SHP77 (cell line): ENCODE measurements at regions not wholly inside any gene's neighbourhood (a gene's known extent, or its start where the extent isn't known, plus 50 kb on each side); places are given as distances from the start of the nearest gene placed in this dataset.

ENCODE experiments used
- DNase-seq, 2 experiments: peaks; one replicate each; lab custom pipeline; 2025; lab: John Stamatoyannopoulos, UW

DNA sequence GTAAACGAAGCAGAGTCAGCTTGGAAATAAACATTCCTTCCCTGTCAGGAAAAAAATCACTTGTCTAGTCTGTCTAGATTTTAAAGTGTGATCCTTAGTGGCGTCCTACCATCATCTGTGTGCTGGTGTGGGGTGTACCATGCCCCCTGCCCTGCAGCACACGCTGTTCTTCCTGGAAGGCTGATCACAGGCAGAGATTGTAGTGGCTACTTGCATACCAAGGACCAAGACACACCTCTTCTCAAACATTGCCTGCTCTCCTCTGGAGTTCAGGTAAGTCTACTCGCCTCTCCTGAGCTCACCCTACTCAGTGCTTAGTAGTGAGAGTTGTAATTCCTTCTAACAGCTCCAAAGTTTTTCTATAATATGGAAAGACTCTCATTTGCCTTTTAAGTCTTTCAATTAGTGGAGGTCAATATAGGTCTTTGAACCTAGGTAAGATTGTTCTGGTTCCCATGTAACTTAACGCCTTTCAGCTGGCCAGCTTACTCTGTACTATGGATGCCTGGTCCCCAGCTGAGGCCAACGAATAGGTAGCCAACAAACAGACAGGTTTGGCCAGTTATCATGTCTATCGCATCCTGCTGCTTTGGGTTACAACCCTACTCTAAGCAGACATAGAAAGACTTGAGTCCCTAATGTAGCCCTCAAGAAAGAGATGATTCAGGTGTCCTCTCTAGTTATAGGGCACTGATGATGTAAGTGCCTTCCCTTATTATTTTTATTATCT lies 55.4 kb downstream of the XCL1 start:
- DNase-seq: no peak

GRCh38 chr1:168634951-168635532 lies 58.6 kb downstream of the XCL1 start:
- DNase-seq: no peak

DNA sequence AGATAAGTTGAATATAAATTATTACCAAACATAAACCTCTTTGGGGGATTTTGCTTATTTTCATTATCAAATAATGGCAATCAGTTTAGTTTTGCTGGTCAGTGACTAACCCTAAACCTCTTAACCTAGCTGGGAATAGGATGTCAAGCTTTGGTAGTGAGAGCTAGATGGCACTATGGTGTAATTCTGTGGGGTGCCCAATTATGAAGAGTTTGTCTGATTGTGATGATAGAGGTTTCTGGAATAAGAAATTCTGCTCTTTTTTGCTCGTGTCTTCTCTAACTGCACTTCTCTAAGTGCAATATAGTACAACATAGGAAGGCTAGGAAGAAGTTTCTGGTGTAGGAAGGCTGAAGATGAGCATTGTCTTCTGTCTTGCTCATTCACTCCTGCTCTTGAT lies 59.8 kb downstream of the XCL1 start:
- DNase-seq: no peak

DNA sequence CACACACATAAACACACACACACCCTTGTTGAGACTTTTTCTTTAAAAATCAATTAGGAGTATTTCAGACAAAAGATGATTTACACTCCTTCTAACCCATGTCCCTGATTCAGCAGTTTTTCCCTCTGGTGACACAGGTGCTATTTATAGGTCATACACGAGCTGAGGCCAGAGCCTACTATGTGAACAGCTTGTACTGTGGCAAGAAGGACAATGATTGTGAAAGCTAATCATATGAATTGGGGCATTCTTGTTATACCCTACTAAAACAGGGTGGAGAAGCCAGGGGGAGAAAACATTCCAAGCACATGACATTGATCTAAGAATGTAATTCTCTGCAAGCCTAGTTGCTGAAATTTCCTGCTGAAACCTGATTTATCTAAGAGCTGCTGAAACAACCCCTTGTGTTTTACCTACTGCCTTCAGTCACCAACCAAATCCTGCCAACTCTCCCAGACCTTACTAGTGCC lies 60.3 kb downstream of the XCL1 start:
- DNase-seq: peak in 1 of 2 experiments; percentile 16

- DNase-seq: peak; percentile 21 to 48
These were observed 61.1 kb downstream of the XCL1 start for GRCh38 chr1:168637350-168637991.

GRCh38 chr1:168638884-168639283 lies 62.5 kb downstream of the XCL1 start:
- DNase-seq: no peak

- no peak for DNase-seq
These were observed 63.8 kb downstream of the XCL1 start for GRCh38 chr1:168640182-168640581.

- DNase-seq: no peak
These were observed 64.4 kb downstream of the XCL1 start for GRCh38 chr1:168640836-168641235.

- DNase-seq: no peak
These were observed 66.7 kb downstream of the XCL1 start for GRCh38 chr1:168643152-168643551.
